K562 (cell line): ENCODE measurements at regions not wholly inside any gene's neighbourhood (a gene's known extent, or its start where the extent isn't known, plus 50 kb on each side); places are given as distances from the start of the nearest gene placed in this dataset.
A peak's percentile ranks its signal among the peaks of the same experiment; 100 is the strongest.

ENCODE experiments used
- BACH1 ChIP-seq: fragments of 200-800 bp; sonication (Bioruptor generic); IDR thresholded peaks from 2 replicates; pipeline ENCODE4 v1.6.1; 2016; ENCODE audit warnings: missing genetic modification characterization, missing compliant biosample characterization
- BRD4 ChIP-seq: fragments of 200-600 bp; sonication (generic); IDR thresholded peaks from 2 replicates; pipeline ENCODE4 v1.6.1; 2017; ENCODE audit warnings: inconsistent platforms
- BRF2 ChIP-seq: IDR thresholded peaks from 3 replicates; pipeline ENCODE4 v1.6.1; 2011; ENCODE audit warnings: borderline replicate concordance, mild to moderate bottlenecking; ENCODE audit not compliant: insufficient read length, insufficient read depth
- E2F8 ChIP-seq: fragments of 450-650 bp; IDR thresholded peaks from 2 replicates; pipeline ENCODE4 v1.7.1; 2018; ENCODE audit warnings: mild to moderate bottlenecking, low read depth; ENCODE audit not compliant: partially characterized antibody
- ELK1 ChIP-seq: sonication (generic); formaldehyde crosslinking; IDR thresholded peaks from 2 replicates; pipeline ENCODE4 v1.8.1; 2022; ENCODE audit warnings: missing genetic modification reagents
- FOXK2 ChIP-seq, 2 experiments: fragments of 450-650 bp; IDR thresholded peaks in 1 of 2; conservative IDR thresholded peaks in 1 of 2; 2 replicates each; pipeline ENCODE4 v1.6.1; 2016; ENCODE audit warnings: low read depth in 2 of 2, mild to moderate bottlenecking in 1 of 2
- KLF1 ChIP-seq: fragments of 450-650 bp; IDR thresholded peaks from 2 replicates; pipeline ENCODE4 v1.6.1; 2016; ENCODE audit warnings: missing genetic modification characterization, missing compliant biosample characterization
- L3MBTL2 ChIP-seq: fragments of 450-650 bp; IDR thresholded peaks from 2 replicates; pipeline ENCODE4 v1.6.1; 2016; ENCODE audit warnings: mild to moderate bottlenecking, moderate library complexity
- MCM2 ChIP-seq: fragments of 450-650 bp; IDR thresholded peaks from 2 replicates; pipeline ENCODE4 v1.6.1; 2017; ENCODE audit warnings: low read depth, mild to moderate bottlenecking
- MTA1 ChIP-seq: fragments of 450-650 bp; IDR thresholded peaks from 2 replicates; pipeline ENCODE4 v1.6.1; 2017; ENCODE audit warnings: borderline replicate concordance
- MXD1 ChIP-seq: fragments of 250-450 bp; sonication (Bioruptor Pico); IDR thresholded peaks from 2 replicates; pipeline ENCODE4 v1.8.0; 2021; ENCODE audit warnings: borderline replicate concordance, mild to moderate bottlenecking, moderate library complexity; ENCODE audit not compliant: poor library complexity, severe bottlenecking
- PHF8 ChIP-seq: fragments of 200-600 bp; sonication (generic); IDR thresholded peaks from 2 replicates; pipeline ENCODE4 v1.6.1; 2012; ENCODE audit warnings: mixed run types, mild to moderate bottlenecking, inconsistent platforms, low read length, moderate library complexity, borderline replicate concordance
- RFX7 ChIP-seq: fragments of 250-450 bp; sonication (Bioruptor Pico); IDR thresholded peaks from 2 replicates; pipeline ENCODE4 v1.5.1; 2021; ENCODE audit warnings: mild to moderate bottlenecking
- SAFB ChIP-seq: fragments of 200-400 bp; formaldehyde crosslinking; IDR thresholded peaks from 2 replicates; pipeline ENCODE4 v1.6.1; 2017; ENCODE audit warnings: low read depth, low read length, borderline replicate concordance
- SAFB2 ChIP-seq: fragments of 200-400 bp; formaldehyde crosslinking; IDR thresholded peaks from 2 replicates; pipeline ENCODE4 v1.6.1; 2018; ENCODE audit warnings: borderline replicate concordance, low read length, low read depth, moderate library complexity; ENCODE audit not compliant: severe bottlenecking
- SMAD2 ChIP-seq: fragments of 150-350 bp; IDR thresholded peaks from 2 replicates; pipeline ENCODE4 v1.6.1; 2014; ENCODE audit warnings: low read depth, mild to moderate bottlenecking, low read length
- SMARCC2 ChIP-seq: fragments of 450-650 bp; IDR thresholded peaks from 2 replicates; pipeline ENCODE4 v1.6.1; 2017; ENCODE audit warnings: antibody characterized with exemption, moderate library complexity, mild to moderate bottlenecking, low read depth
- THRB ChIP-seq: fragments of 450-650 bp; formaldehyde crosslinking; conservative IDR thresholded peaks from 2 replicates; pipeline ENCODE4 v1.4.0; 2022; ENCODE audit warnings: mild to moderate bottlenecking, missing genetic modification characterization
- ZBTB8A ChIP-seq: fragments of 450-650 bp; IDR thresholded peaks from 2 replicates; pipeline ENCODE4 v1.6.1; 2018; ENCODE audit warnings: mild to moderate bottlenecking, moderate library complexity; ENCODE audit not compliant: partially characterized antibody
- ZFP30 ChIP-seq: fragments of 250-450 bp; sonication (Bioruptor Pico); IDR thresholded peaks from 2 replicates; pipeline ENCODE4 v1.8.0; 2022; ENCODE audit warnings: moderate library complexity, mild to moderate bottlenecking, inconsistent platforms, borderline replicate concordance
- ZNF23 ChIP-seq: fragments of 250-450 bp; sonication (Bioruptor Pico); IDR thresholded peaks from 2 replicates; pipeline ENCODE4 v1.4.0; 2020; ENCODE audit warnings: mild to moderate bottlenecking
- ZSCAN29 ChIP-seq: fragments of 450-650 bp; IDR thresholded peaks from 2 replicates; pipeline ENCODE4 v1.6.1; 2017

GRCh38 chr12:123089631-123090353 lies 61.1 kb downstream of the PITPNM2 start (continued):
- TF ChIP-seq KLF1 (tag): no peak
- no peak for TF ChIP-seq FOXK2 (conservative IDR thresholded peaks at IDR 0.05 in 1 of 2, IDR thresholded peaks at IDR 0.05 in 1 of 2; ENCODE audit: low read depth in 2 of 2)
- no peak for TF ChIP-seq RFX7
- TF ChIP-seq PHF8: no peak
- 0 out of 2 replicates have a peak, but pooled peaks have one; percentile 24 for TF ChIP-seq BACH1 (tag)
- TF ChIP-seq SMAD2: no peak
- no peak for TF ChIP-seq ZNF23
- TF ChIP-seq BRD4: no peak
- no peak for TF ChIP-seq ZBTB8A
- no peak for TF ChIP-seq ELK1
- no peak for TF ChIP-seq BRF2
- TF ChIP-seq E2F8: no peak
- TF ChIP-seq SMARCC2: peak; percentile 84
- 0 out of 2 replicates have a peak, but pooled peaks have one; percentile 55 for TF ChIP-seq THRB (CRISPR knock-in tag)
- no peak for TF ChIP-seq ZSCAN29
- TF ChIP-seq MCM2: no peak
- no peak for TF ChIP-seq L3MBTL2
- TF ChIP-seq MTA1: peak; percentile 18; the same call in 1 of the 2 replicates
- no peak for TF ChIP-seq MXD1 (CRISPR knock-in tag)
- TF ChIP-seq ZFP30 (CRISPR knock-in tag): no peak
- no peak for TF ChIP-seq SAFB
- no peak for TF ChIP-seq SAFB2
